NCI-H345 treated with DMSO at 0.1 percent for 48 hours (cell line): ENCODE measurements at regions not wholly inside any gene's neighbourhood (a gene's known extent, or its start where the extent isn't known, plus 50 kb on each side); places are given as distances from the start of the nearest gene placed in this dataset.

Experiments used
- DNase-seq: peaks from one replicate; lab custom pipeline; 2025; ENCODE audit not compliant: unreplicated experiment; lab: John Stamatoyannopoulos, UW

DNA sequence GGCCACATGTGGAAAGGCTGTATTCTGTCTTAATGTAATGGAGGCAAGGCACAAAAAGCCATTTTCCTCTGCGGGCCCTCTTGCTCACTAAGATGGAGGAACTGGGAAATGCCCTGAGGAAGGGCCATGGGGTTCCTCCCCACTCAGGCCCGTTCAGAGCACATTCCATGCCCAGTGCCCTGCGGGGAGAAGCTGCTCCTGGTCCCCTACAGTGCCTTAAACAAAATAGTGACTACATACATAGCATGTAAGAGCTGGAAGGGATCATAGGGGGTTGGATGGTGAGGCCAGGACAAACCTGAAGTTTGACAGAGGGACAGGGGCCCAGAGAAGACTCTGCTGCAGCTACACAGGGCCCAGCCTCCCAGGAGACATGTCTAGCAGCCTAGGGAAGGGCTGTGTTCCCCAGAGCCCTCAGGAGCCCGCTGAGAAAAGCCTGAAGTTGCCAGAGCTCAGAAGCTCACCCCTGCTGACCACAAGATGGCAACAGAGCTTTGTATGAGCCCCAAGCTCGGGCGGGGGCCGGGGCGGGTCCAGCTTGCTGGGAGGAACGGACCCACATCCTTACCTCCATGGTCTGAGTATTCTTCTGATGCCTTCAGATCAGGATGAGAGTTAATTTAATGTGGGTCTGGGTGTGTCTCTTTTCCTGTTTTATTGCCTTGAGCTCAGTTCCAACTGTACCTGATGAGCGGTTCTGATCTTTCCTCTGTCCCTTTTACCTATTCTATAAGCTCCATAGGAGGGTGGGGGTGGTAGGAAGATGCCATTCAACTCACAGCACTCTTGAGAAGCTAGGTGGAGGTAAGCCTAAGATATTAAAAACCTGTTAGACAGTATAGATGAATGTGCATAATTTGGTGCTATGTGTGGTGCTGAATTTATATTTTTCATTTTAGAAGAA is 242.9 kb downstream of the CDC5L start:
- no peak for DNase-seq

DNA sequence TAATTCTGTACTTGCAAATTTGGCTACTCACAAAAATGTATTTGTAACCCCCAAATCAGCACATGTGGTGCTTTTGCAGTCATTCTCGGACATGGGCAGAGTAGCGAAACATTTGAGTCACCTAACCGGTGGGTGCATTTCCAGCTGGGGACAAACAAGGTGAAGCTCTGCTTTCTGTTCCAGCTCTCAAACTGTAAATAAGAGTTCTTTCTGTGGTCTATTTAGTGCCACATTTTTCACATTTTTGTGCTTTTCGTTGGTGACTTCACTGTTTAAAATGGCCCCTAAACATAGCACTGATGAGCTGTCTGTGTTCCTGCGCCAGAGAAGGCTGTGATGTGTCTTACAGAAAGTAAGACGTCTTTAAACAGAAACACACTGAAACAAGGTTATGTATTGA is 244.5 kb downstream of the CDC5L start:
- DNase-seq, result no peak

DNA sequence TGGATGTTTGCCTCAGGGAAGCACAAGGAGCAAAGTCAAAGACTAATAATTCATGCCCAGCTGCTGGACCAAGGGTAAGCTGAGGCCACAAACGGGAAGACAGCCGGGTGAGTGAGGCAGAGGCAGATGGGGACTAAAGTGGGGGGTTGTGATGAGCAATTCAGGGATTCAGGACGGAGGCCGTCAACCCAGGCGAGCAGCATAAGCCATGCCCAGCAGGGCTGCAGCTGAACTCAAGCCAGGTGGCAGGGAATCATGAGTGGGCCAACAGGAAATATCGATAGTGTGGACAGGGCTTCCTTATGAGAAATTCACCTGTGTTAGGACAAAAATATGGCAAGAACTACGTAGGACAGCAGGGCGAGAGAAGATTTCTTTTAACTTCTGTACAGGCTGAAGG is 246.8 kb downstream of the CDC5L start:
- DNase-seq, result no peak

DNA sequence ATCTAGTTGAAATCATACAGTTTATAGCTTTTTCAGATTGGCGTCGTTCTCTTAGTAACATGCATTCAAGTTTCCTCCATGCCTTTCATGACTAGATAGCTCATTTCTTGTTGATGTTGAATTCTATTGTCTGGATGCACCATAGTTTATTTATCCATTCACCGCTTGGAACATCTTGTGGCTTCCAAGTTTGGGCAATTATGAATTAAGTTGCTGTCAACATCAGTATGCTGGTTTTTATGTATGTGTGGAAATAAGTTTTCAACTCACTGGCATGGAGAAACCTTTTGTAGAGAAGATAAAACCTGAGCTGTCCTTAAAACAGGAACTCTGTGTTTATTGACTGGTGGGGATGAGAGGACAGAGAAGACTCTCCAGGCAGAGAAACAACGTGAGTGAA is 248.0 kb downstream of the CDC5L start:
- DNase-seq, result no peak

DNA sequence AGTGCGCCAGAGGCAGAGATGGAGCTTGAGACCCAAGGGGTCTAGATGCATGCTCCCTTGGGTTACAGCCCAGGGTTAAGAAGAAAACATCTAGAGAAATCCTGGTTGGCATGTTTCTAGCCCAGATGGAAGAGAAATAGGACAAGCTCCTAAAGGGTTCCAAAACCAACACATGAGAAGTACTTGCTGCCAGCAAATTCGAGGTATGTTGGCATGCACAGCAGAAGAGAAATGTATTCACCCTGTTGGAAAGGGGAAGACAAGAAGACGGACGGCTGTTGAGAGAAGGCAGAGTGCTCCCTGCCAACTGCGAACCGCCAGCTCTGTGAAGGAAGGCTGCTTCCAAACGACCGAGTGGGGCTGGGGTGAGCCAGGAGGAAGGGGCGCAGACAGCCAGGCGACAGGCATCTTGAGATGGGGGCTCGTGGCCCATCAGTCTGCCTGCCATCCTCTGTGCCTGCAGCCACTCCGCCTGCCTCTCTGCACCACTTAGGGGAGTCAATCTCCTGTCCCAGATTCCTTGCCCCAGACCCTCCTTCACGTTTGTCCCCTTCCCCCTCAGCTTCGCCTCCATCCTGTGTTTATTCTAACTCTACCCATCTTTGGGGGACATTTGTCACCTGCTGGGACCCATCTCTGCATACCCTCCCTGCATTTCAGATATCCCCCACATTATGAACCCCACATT is 249.2 kb downstream of the CDC5L start:
- DNase-seq, result no peak

DNA sequence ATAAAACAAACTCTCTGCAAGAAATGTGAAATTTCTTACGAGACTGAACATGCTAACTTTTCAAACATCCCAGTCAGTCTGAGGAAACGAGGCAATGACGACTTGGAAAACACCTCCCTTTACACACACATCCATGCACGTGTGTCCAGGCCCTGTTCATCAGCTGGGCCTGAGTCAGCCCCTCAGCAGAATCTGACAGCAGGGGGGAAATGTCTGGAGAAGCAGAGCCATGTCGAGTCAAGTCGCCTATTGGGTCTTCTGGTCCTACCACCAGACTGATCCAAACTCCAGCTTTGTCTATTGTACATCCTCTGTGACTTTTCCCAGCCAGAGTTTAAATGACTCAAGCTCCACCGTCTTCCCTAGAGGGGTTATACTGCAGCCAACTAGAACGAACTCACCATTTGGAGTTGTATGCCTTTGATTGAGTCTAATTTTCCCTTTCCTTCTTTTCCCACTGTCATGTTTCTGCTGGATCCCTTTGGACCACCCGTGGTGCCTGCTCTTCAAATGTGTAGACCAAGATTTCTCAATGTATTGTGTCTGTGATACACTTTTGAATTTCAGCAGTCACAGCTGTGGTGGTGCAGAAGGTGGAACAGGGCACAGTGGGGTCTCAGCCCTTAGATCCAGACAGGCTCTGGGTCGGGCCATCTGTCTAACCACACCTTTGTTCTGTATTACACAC is 254.0 kb downstream of the CDC5L start:
- DNase-seq, result no peak

DNA sequence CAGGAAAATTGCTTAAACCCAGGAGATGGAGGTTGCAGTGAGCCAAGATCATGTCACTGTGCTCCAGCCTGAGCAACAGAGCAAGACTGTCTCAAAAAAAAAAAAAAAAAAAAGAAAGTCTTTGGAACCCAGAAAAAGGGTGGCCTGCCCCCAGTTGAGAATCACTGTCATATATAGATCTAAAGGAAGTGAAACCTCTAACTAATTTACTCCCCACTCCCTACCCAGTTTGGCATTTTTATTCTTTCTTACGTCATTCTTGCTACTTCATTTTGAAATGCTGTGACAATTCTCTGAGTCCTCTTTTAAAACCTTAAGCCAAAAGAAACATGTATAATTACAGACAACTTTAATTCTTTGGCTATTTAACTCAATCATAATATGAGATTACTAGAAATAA is 254.8 kb downstream of the CDC5L start:
- DNase-seq, result no peak

DNA sequence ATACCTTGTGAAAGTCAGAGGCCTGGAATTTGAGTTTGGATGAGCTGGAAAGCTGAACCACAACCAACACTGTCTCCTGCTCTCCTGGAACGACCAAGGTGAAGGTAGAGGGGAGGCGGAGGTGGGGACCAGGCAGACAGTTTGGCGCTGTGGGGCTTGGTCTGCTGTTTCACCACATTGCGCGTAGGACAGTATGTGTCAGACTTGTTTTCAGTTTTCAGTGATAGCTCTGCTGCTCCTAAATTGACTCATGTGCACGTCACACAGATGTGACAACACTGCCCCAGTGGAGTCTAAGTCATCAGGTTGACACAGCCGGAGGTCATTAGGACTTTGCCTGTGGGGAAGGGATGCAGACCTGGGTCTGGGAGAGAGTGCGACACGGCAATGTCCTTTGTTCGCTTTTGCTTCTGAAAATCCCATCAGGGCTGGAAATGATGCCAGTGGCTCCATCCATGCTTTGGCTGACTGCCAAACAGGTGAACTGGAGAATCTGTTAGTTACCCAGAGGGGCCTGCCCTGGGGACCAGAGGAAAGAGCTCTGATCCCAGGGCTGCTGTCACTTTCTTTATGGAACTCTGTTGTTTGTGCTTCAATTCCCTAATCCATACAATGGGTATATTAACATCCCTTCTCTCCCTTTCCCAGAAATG is 255.5 kb downstream of the CDC5L start:
- peak; percentile 34 for DNase-seq

DNA sequence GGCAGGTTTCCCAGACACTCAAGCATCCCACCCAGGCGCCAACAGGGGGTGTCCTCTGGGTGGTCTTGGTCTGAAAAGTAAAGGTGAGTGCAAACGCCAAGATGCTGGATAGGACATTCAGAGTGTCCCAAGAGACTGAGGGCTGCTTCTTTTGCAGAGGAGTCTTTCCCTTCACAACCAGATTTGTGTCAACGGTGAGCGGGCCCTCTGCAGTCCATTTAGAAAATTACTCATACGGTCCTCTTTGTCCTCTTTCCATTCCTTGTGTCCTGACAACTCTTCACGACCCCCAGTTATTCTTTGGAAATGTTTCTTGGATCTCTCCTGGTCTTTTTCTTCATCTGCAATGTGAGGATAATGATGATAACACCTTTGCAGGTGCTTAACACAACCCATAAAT is 257.8 kb downstream of the CDC5L start:
- DNase-seq, result no peak

DNA sequence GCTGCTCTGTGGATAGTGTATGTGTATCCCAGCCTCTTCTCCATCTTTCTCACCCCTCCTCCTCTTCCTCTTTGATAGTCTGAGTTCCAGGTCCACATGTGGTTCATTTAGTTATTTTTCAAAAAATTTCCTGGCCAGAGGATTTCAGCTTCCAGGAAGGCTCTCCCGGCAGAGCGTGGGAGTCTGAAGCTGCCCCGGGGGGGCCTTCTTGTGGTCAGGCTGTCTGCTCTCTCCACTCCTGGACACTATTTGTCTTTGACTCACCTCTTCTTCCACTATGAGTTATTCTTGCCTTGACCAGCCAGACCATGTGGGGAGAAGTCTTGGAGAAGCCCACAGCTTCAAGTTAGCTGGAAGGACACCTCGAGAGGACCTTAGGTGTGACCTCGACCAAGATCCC is 258.8 kb downstream of the CDC5L start:
- DNase-seq, result no peak

DNA sequence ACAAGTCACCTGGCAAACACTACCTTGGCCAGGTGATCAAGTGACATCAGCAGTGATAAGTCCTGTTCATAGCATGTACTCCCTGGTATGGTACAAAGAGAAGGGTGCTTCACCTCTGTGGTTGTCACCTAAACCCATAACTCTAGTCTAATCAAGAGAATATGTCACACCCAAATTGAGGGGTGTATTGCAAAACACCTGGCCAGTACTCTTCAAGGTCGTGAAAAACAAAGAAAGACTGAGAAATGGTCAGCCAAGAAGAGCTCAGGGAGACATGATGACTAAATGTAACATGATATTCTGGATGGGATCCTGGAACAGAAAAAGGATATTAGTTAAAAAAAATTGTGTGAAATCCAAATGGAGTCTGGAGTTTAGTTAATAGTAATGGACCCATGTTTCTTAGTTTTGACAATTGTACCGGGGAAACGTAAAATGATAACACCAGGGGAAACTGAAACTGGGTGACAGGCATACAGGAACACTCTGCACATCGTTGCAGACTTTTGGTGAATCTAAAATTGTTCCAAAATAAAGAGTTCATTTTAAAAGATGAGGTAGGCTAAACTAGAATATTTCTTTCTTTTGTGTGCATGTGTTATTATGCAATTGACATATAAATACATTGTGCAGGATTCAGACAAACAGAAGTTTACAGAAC is 262.0 kb downstream of the CDC5L start:
- DNase-seq, result no peak

DNA sequence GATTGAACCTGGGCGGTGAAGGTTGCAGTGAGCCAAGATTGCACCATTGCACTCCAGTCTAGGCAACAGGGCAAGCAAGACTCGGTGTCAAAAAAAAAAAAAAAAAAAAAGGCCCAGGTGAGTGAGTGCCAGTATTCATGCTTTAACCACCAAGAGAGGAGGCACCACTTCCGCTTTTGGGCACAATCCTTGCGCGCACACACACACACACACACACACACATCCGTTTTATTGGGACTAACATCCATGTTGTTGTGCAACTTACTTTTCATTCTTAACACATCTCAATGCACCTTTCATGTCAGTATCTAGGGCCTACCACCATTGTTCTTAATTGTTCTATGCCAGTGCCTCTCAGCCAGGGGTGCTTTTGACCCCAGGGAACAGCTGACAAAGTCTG is 263.0 kb downstream of the CDC5L start:
- no peak for DNase-seq

DNA sequence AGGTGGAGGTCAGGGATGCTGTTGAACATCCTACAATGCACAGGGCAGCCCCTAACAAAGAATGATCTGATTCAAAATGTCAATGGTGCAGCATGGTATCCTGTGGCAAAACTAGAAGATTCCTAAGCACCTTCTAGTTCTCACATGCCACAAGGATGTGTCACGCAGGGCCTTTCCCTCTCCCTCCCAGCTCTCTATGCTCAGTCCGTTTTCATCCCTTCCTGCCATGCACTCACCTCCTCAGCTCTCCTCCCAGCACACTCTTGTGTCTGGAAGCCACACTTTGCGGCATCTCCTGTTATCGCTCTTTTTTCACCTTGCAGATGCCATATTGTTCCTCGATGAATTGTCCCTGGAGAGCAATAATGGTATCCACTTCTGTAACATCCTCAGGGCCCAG is 263.4 kb downstream of the CDC5L start:
- DNase-seq, result no peak

DNA sequence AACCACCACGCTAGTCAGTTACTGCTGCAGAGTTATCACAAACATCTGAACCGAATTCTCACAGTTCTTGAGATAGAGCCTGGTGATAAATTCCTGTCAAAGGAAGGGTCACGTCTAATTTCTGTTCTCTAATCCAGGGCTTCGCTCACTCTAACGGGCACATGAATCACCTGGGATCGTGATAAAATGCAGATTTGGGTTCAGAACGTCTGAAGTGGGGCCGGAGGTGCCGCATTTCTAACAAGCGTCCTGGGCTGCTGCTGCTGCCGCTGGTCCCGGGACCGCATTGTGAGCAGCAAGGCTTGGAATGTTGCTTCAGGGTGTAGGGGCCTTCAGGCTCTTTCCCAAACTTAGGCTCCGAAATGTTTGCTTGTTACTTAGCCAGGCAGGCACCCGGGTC is 264.1 kb downstream of the CDC5L start:
- no peak for DNase-seq

DNA sequence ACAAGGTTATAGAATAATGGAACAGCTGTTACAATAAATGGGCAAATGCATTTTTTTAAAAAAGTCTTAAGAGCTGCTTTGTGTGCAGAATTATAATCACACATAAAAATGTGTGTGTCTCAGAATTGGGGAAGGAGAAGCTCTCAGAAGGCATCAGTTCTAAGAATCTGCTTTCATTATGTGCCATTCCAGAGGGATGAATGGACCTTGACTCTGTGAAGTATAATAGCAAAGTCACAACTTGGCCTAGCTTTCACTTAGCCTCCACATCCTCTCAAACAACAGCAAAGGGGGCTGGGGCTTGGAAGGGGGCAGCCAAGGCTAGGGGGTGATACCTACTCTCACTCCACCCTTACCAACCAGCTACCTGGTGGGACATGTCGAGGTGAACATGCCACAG is 265.0 kb downstream of the CDC5L start:
- no peak for DNase-seq

DNA sequence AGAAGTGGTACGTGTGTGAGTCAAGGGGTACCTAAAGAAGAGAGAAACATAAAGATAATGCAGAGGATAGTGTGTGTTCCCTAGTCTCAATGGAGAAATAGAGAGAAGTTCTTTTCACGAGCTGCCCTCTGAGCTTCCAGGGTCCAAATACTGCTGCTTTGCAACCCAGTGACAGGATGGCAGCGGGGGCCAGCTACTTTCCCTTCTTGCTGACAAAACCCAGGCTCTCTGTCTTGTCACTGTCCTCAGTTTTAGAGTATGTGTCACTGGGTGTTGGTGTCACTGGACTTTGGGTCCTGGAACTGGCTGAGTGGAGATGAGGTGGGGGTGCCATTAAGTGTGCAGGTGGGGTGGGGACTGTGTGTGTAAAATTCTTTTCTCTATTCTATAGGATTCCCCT is 265.6 kb downstream of the CDC5L start:
- DNase-seq, result no peak

DNA sequence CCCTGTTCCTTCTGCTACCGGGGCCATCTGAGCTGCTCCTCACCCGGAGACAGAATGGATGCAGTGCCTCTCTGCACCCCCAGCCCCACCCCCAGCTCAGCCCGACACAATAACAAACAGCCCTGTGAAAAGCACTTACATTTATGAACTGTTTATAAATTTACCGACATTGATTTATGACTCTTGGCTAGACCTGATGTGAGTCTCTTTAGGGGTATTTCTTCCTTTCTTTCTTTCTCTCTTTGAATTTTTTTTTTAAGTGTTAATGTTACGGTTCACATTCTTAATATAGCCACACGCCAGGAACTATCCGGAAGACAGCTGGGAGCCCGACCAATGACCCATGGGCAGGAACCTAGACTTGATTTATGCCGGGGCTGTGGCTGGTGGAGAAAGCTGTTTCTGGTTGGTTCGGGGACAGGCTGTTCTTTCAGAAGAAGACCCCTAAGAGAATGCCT is 266.3 kb downstream of the CDC5L start:
- DNase-seq, result no peak

DNA sequence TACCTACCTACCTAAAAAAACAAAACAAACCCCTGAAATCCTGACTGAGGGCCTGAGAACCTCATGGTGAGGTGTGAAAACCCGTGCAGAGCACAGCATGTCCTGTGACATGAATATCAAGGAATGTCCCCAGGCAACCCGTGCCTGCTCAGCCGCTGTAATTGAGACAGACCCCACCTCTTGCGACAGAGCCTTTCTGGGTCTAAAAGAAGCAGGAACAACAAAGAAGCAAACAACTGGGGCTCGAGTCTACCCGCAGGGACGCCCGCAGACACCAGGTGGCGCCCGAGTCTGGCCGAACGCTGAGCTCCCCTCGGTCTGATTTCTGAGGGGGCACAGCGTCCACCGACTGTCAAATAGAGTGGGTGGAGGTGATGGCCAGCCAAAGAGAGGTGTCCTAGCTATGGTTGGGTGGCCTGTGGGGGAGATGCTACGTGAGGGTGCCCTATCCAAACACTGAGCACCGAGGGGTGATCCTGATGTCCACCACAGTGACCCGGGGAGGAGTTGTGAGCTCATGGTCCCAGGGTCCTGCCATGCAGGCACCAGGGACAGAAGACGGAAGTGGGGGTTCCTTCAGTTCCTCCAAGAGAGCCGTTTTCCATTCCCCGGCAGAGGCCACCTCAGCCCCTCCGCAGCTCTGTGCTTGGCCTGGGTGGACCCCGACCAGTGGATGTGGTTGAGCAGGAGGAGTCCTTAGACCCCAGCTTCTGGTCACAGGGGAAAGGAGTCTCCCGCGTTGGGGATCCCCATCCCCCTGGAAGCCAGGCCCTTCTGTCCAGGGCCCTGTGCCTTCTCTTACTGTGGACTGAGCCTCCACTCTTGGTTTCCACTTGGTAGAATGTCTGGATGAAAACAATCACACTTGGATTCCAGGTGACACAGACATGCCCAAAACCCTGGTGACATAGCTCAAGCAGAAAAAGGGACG is 268.2 kb downstream of the CDC5L start:
- DNase-seq, result peak; percentile 34

DNA sequence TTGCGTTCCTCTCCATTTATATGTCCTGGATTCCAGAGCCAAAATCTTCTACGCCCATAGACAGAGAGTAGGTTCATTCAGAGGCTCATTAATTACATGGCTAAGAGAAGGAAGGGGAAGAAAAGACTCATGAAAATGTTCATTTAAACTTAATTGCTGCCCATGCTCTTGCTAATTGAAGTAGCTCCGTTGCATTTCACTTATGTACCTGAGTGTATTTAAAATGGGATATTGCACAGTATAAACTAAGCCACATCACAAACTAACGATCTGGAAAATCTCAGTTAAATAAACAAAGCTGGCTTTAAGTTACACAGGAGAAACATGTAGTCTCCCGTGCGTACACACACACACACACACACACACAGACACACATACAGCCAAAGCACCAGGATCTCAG is 269.2 kb downstream of the CDC5L start:
- DNase-seq, result no peak
